Endothelial cell of umbilical vein (primary cell): ENCODE measurements at regions not wholly inside any gene's neighbourhood (a gene's known extent, or its start where the extent isn't known, plus 50 kb on each side); places are given as distances from the start of the nearest gene placed in this dataset.

Experiments used
- BruUV-seq: library from RNA; stranded (reverse); fragments of 400-500 nt; replicated peaks from 2 replicates; lab custom pipeline; 2021; lab: Mats Ljungman, UMichigan
- CTCF ChIA-PET: fragments of 300-600, 350-600 bp; sonication (Branson Sonifier 250); formaldehyde crosslinking; loops from one replicate; lab custom pipeline; 2021; ENCODE audit warnings: antibody characterized with exemption, inconsistent platforms; lab: Charles Lee
- POLR2A ChIA-PET: fragments of 300-600, 350-600 bp; sonication (Branson Sonifier 250); formaldehyde crosslinking; loops from one replicate; lab custom pipeline; 2021; ENCODE audit warnings: antibody characterized with exemption, inconsistent platforms; lab: Charles Lee
- DNase-seq: peaks from one replicate; pipeline ENCODE4 v3.0.0-alpha.2; 2011; ENCODE audit warnings: low read depth, low spot score
- FAIRE-seq: peaks from 2 replicates; lab custom pipeline; 2011; peaks lifted over from hg19 to GRCh38; lab: Jason Lieb, UNC
- H2AFZ ChIP-seq: 2 replicates; pipeline ENCODE4 v1.6.0; 2012; ENCODE audit warnings: low read depth, low read length, control low read depth, inconsistent platforms
- H3K27ac ChIP-seq: 2 replicates; pipeline ENCODE4 v1.5.1; 2011; ENCODE audit warnings: low read depth, mild to moderate bottlenecking, control low read depth, low read length, moderate library complexity; ENCODE audit not compliant: insufficient read depth
- H3K27me3 ChIP-seq, 2 experiments: 2 replicates each; pipeline versions ENCODE4 v1.6.0 to v1.6.1; 2011; ENCODE audit warnings: low read length in 2 of 2, mixed read lengths in 1 of 2; ENCODE audit not compliant: control insufficient read depth in 2 of 2, insufficient read depth in 2 of 2
- H3K36me3 ChIP-seq, 2 experiments: 2 replicates in 1 of 2; 3 replicates in 1 of 2; pipeline ENCODE4 v1.5.1; 2011; ENCODE audit warnings: low read length in 2 of 2, mild to moderate bottlenecking in 1 of 2, moderate library complexity in 1 of 2; ENCODE audit not compliant: control insufficient read depth in 2 of 2, insufficient read depth in 2 of 2; ENCODE audit errors: extremely low read depth in 1 of 2
- H3K4me1 ChIP-seq: 3 replicates; pipeline ENCODE4 v1.5.1; 2011; ENCODE audit warnings: mild to moderate bottlenecking, low read length; ENCODE audit not compliant: control insufficient read depth, insufficient read depth; ENCODE audit errors: extremely low read depth
- H3K4me2 ChIP-seq: 2 replicates; pipeline ENCODE4 v1.6.1; 2011; ENCODE audit warnings: low read length, control low read depth, mixed read lengths; ENCODE audit not compliant: insufficient read depth
- H3K4me3 ChIP-seq, 3 experiments: fragments of 200-600 bp in 1 of 3; sonication (generic), shearing (Covaris generic) in 1 of 3; replicated peaks in 1 of 3; 2 replicates each; pipeline ENCODE4 v1.5.1; 2011 to 2016; ENCODE audit warnings: control low read depth in 3 of 3, low read length in 3 of 3, mild to moderate bottlenecking in 2 of 3, inconsistent platforms in 1 of 3, low read depth in 1 of 3, moderate library complexity in 1 of 3; ENCODE audit not compliant: insufficient read depth in 1 of 3
- H3K79me2 ChIP-seq: 2 replicates; pipeline ENCODE4 v1.6.0; 2012; ENCODE audit warnings: low read length, inconsistent platforms; ENCODE audit not compliant: control insufficient read depth, insufficient read depth
- H3K9ac ChIP-seq: replicated peaks from 2 replicates; pipeline ENCODE3; 2011; ENCODE audit warnings: low read length, control low read depth; ENCODE audit not compliant: insufficient read depth; ENCODE audit errors: extremely low read depth
- H3K9me1 ChIP-seq: replicated peaks from 3 replicates; pipeline ENCODE4 v1.6.0; 2011; ENCODE audit warnings: mild to moderate bottlenecking, low read length; ENCODE audit not compliant: control insufficient read depth, insufficient read depth; ENCODE audit errors: extremely low read depth
- H3K9me3 ChIP-seq: replicated peaks from 2 replicates; pipeline ENCODE4 v1.5.1; 2012; ENCODE audit warnings: low read length, inconsistent platforms; ENCODE audit not compliant: control insufficient read depth, insufficient read depth
- H4K20me1 ChIP-seq: replicated peaks from 2 replicates; pipeline ENCODE3; 2011; ENCODE audit warnings: mild to moderate bottlenecking, low read length; ENCODE audit not compliant: control insufficient read depth, insufficient read depth; ENCODE audit errors: extremely low read depth
- EZH2 ChIP-seq: IDR thresholded peaks from 2 replicates; pipeline ENCODE4 v1.6.1; 2012; ENCODE audit warnings: borderline replicate concordance, low read depth, mild to moderate bottlenecking, moderate library complexity, low read length, inconsistent platforms; ENCODE audit not compliant: severe bottlenecking
- FOS ChIP-seq: IDR thresholded peaks from 2 replicates; pipeline ENCODE4 v1.6.1; 2011; ENCODE audit warnings: mild to moderate bottlenecking, low read length, moderate library complexity, borderline replicate concordance; ENCODE audit not compliant: insufficient read depth
- GATA2 ChIP-seq: IDR thresholded peaks from 2 replicates; pipeline ENCODE4 v1.7.0; 2011; ENCODE audit warnings: low read depth, mild to moderate bottlenecking, moderate library complexity, mixed read lengths, low read length; ENCODE audit not compliant: insufficient read length, insufficient read depth
- JUN ChIP-seq: IDR thresholded peaks from 2 replicates; pipeline ENCODE4 v1.6.1; 2011; ENCODE audit warnings: borderline replicate concordance, low read depth; ENCODE audit not compliant: insufficient read length, insufficient read depth
- MYC ChIP-seq: IDR thresholded peaks from one replicate; pipeline ENCODE4 v1.6.1; 2011; ENCODE audit warnings: mild to moderate bottlenecking, low read depth, low read length
- POLR2A ChIP-seq: IDR thresholded peaks from 2 replicates; pipeline ENCODE4 v1.6.1; 2012; ENCODE audit warnings: low read depth, mild to moderate bottlenecking, control low read depth, low read length
- POLR2AphosphoS5 ChIP-seq: IDR thresholded peaks from 2 replicates; pipeline ENCODE4 v1.6.1; 2012; ENCODE audit warnings: low read depth, mild to moderate bottlenecking, control low read depth, low read length, moderate library complexity; ENCODE audit not compliant: insufficient read depth
- dilution Hi-C: fragments of 300-500 bp; cut with MboI; formaldehyde crosslinking; loops from one replicate; pipeline ENCODE4 v1.15.0; 2019; ENCODE audit warnings: low sequenced_read_pairs; ENCODE audit not compliant: extremely low pct_ligation_motif_present
- intact Hi-C: fragments of 100-400 bp; cut with micrococcal nuclease; formaldehyde crosslinking; loops from one replicate; pipeline ENCODE4 v1.10.0; 2022
- TF ChIP-seq, protein P1 (sequence below): IDR thresholded peaks from 2 replicates; pipeline ENCODE4 v1.6.1; 2011; ENCODE audit not compliant: insufficient read depth, insufficient read length
- TF ChIP-seq, protein P2 (sequence below), 2 donors: IDR thresholded peaks; 1 replicate in 1 of 2; 2 replicates in 1 of 2; pipeline ENCODE4 v1.5.1; 2011; ENCODE audit warnings: low read length in 2 of 2, mild to moderate bottlenecking in 2 of 2, moderate library complexity in 2 of 2, control low read depth in 1 of 2, inconsistent platforms in 1 of 2, low read depth in 1 of 2; ENCODE audit not compliant: insufficient read depth in 1 of 2; ENCODE audit errors: extremely low read depth in 1 of 2

- intact Hi-C loops (no loop called here), dilution Hi-C loops (no loop called here)
- DNase-seq (peak; percentile 20), FAIRE-seq (no peak)
- CTCF ChIA-PET, result interaction anchor here (1.1 kb wide), 1 partner anchor 39 kb away, joined by 3 read pairs; no protein-coding TSS in a partner anchor
- H4K20me1 ChIP-seq, result no peaks in the 10 kb centered on the region
- H3K4me1 ChIP-seq, result peaks cover 19% of the 10 kb centered on the region
- no peaks in the 10 kb centered on the region for H3K79me2 ChIP-seq
- H3K4me3 ChIP-seq, result no peak overlapping the region
- POLR2A ChIA-PET, result no interaction called here
- H3K36me3 ChIP-seq, result no peaks in the 10 kb centered on the region
- H3K9ac ChIP-seq, result no peak overlapping the region
- TF ChIP-seq POLR2A, result no peak
- peak; percentile 38 for TF ChIP-seq FOS
- TF ChIP-seq, protein P1, sequence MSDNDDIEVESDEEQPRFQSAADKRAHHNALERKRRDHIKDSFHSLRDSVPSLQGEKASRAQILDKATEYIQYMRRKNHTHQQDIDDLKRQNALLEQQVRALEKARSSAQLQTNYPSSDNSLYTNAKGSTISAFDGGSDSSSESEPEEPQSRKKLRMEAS, result no peak
- TF ChIP-seq, protein P2, sequence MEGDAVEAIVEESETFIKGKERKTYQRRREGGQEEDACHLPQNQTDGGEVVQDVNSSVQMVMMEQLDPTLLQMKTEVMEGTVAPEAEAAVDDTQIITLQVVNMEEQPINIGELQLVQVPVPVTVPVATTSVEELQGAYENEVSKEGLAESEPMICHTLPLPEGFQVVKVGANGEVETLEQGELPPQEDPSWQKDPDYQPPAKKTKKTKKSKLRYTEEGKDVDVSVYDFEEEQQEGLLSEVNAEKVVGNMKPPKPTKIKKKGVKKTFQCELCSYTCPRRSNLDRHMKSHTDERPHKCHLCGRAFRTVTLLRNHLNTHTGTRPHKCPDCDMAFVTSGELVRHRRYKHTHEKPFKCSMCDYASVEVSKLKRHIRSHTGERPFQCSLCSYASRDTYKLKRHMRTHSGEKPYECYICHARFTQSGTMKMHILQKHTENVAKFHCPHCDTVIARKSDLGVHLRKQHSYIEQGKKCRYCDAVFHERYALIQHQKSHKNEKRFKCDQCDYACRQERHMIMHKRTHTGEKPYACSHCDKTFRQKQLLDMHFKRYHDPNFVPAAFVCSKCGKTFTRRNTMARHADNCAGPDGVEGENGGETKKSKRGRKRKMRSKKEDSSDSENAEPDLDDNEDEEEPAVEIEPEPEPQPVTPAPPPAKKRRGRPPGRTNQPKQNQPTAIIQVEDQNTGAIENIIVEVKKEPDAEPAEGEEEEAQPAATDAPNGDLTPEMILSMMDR (IDR thresholded peaks at IDR 0.05; ENCODE audit: extremely low read depth in 1 of 2, insufficient read depth in 1 of 2, low read depth in 1 of 2, low read length in 2 of 2), result no peak
- TF ChIP-seq JUN, result peak; percentile 16
- no peak for TF ChIP-seq MYC
- no peak for TF ChIP-seq EZH2
- no peak for TF ChIP-seq POLR2AphosphoS5
- peak; percentile 70 for TF ChIP-seq GATA2
- BruUV-seq, result no TSS peak
- no peaks in the 10 kb centered on the region for H3K27me3 ChIP-seq
- H3K4me2 ChIP-seq, result no peak overlapping the region
- no peak overlapping the region for H2AFZ ChIP-seq
- H3K9me3 ChIP-seq, result no peaks in the 10 kb centered on the region
- no peaks in the 10 kb centered on the region for H3K9me1 ChIP-seq
- H3K27ac ChIP-seq, result no peak overlapping the region
Measured at GRCh38 chr20:6668546-6668945, 98.9 kb upstream of the BMP2 start.
